ENCODE measurements at regions not wholly inside any gene's neighbourhood (a gene's known extent, or its start where the extent isn't known, plus 50 kb on each side); places are given as distances from the start of the nearest gene placed in this dataset.

- no peaks in the 10 kb centered on the region for H3K27me3 ChIP-seq (replicated peaks; ENCODE audit: insufficient read depth, low read depth, low read length, poor library complexity)
- POLR2A ChIA-PET (ENCODE audit: low non-redundant PET), result no interaction called here
- no peaks in the 10 kb centered on the region for H3K9me3 ChIP-seq (ENCODE audit: low read depth, low read length, poor library complexity, severe bottlenecking)
- H3K4me3 ChIP-seq (ENCODE audit: low read depth, low read length, poor library complexity, severe bottlenecking), result no peak overlapping the region
- no peak overlapping the region for H3K27ac ChIP-seq (ENCODE audit: low read depth, low read length, poor library complexity, severe bottlenecking)
- no peaks in the 10 kb centered on the region for H3K36me3 ChIP-seq (ENCODE audit: insufficient read depth, low read length, poor library complexity, severe bottlenecking)
- no peaks in the 10 kb centered on the region for H3K4me1 ChIP-seq (ENCODE audit: insufficient read depth, low read length, poor library complexity, severe bottlenecking)
- TF ChIP-seq, protein P1, sequence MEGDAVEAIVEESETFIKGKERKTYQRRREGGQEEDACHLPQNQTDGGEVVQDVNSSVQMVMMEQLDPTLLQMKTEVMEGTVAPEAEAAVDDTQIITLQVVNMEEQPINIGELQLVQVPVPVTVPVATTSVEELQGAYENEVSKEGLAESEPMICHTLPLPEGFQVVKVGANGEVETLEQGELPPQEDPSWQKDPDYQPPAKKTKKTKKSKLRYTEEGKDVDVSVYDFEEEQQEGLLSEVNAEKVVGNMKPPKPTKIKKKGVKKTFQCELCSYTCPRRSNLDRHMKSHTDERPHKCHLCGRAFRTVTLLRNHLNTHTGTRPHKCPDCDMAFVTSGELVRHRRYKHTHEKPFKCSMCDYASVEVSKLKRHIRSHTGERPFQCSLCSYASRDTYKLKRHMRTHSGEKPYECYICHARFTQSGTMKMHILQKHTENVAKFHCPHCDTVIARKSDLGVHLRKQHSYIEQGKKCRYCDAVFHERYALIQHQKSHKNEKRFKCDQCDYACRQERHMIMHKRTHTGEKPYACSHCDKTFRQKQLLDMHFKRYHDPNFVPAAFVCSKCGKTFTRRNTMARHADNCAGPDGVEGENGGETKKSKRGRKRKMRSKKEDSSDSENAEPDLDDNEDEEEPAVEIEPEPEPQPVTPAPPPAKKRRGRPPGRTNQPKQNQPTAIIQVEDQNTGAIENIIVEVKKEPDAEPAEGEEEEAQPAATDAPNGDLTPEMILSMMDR (conservative IDR thresholded peaks at IDR 0.05; ENCODE audit: low read depth, low read length), result no peak
- TF ChIP-seq EZH2 (IDR thresholded peaks at IDR 0.05; ENCODE audit: borderline replicate concordance, low read depth, low read length, poor library complexity, severe bottlenecking), result no peak
- CTCF ChIA-PET, result no interaction called here
- no TSS peak for BruUV-seq (replicated peaks)
- DNase-seq (ENCODE audit: low spot score), result no peak
- intact Hi-C loops (cut with micrococcal nuclease; ENCODE audit: unreplicated experiment), result no loop called here
Measured at GRCh38 chr12:91986084-91986483, 159.6 kb downstream of the BTG1 start.

GRCh38 chr12:91985002-91985787 is 160.5 kb downstream of the BTG1 start:
- ChIA-PET POLR2A (ENCODE audit: low non-redundant PET) (no interaction called here), CTCF (no interaction called here)
- H3K9me3 ChIP-seq (ENCODE audit: low read depth, low read length, poor library complexity, severe bottlenecking), result no peaks in the 10 kb centered on the region
- no peak overlapping the region for H3K4me3 ChIP-seq (ENCODE audit: low read depth, low read length, poor library complexity, severe bottlenecking)
- BruUV-seq (replicated peaks), result no TSS peak
- TF ChIP-seq, protein P1 (conservative IDR thresholded peaks at IDR 0.05; ENCODE audit: low read depth, low read length), result no peak
- TF ChIP-seq EZH2 (IDR thresholded peaks at IDR 0.05; ENCODE audit: borderline replicate concordance, low read depth, low read length, poor library complexity, severe bottlenecking), result no peak
- no peak for DNase-seq (ENCODE audit: low spot score)
- no peaks in the 10 kb centered on the region for H3K4me1 ChIP-seq (ENCODE audit: insufficient read depth, low read length, poor library complexity, severe bottlenecking)
- H3K27me3 ChIP-seq (replicated peaks; ENCODE audit: insufficient read depth, low read depth, low read length, poor library complexity), result no peaks in the 10 kb centered on the region
- no peak overlapping the region for H3K27ac ChIP-seq (ENCODE audit: low read depth, low read length, poor library complexity, severe bottlenecking)
- intact Hi-C loops (cut with micrococcal nuclease; ENCODE audit: unreplicated experiment), result no loop called here
- no peaks in the 10 kb centered on the region for H3K36me3 ChIP-seq (ENCODE audit: insufficient read depth, low read length, poor library complexity, severe bottlenecking)

- no TSS peak for BruUV-seq (replicated peaks)
- intact Hi-C loops (cut with micrococcal nuclease; ENCODE audit: unreplicated experiment), result no loop called here
- DNase-seq (ENCODE audit: low spot score), result no peak
- H3K9me3 ChIP-seq (ENCODE audit: low read depth, low read length, poor library complexity, severe bottlenecking), result no peaks in the 10 kb centered on the region
- H3K4me3 ChIP-seq (ENCODE audit: low read depth, low read length, poor library complexity, severe bottlenecking), result no peak overlapping the region
- POLR2A ChIA-PET (ENCODE audit: low non-redundant PET), result no interaction called here
- CTCF ChIA-PET, result no interaction called here
- H3K4me1 ChIP-seq (ENCODE audit: insufficient read depth, low read length, poor library complexity, severe bottlenecking), result no peaks in the 10 kb centered on the region
- TF ChIP-seq, protein P1 (conservative IDR thresholded peaks at IDR 0.05; ENCODE audit: low read depth, low read length), result no peak
- no peak for TF ChIP-seq EZH2 (IDR thresholded peaks at IDR 0.05; ENCODE audit: borderline replicate concordance, low read depth, low read length, poor library complexity, severe bottlenecking)
- H3K36me3 ChIP-seq (ENCODE audit: insufficient read depth, low read length, poor library complexity, severe bottlenecking), result no peaks in the 10 kb centered on the region
- H3K27me3 ChIP-seq (replicated peaks; ENCODE audit: insufficient read depth, low read depth, low read length, poor library complexity), result no peaks in the 10 kb centered on the region
- no peak overlapping the region for H3K27ac ChIP-seq (ENCODE audit: low read depth, low read length, poor library complexity, severe bottlenecking)
Measured at GRCh38 chr12:91984556-91984955, 161.1 kb downstream of the BTG1 start.

Measured in A673 (cell line).